NCI-H748 (cell line): ENCODE measurements at regions not wholly inside any gene's neighbourhood (a gene's known extent, or its start where the extent isn't known, plus 50 kb on each side); places are given as distances from the start of the nearest gene placed in this dataset.

ENCODE experiments used
- DNase-seq: peaks from one replicate; lab custom pipeline; 2025; ENCODE audit not compliant: unreplicated experiment; lab: John Stamatoyannopoulos, UW

- no peak for DNase-seq
These were observed 248.9 kb downstream of the TMEM182 start for GRCh38 chr2:103010751-103011150.

- DNase-seq = no peak
These were observed 250.8 kb downstream of the TMEM182 start for GRCh38 chr2:103012590-103012989.

- no peak for DNase-seq
These were observed 263.2 kb downstream of the TMEM182 start for GRCh38 chr2:103025056-103025455.

- DNase-seq = no peak
These were observed 266.4 kb downstream of the TMEM182 start for GRCh38 chr2:103028181-103028580.
